Fibroblast of skin of scalp (primary cell): ENCODE measurements at regions not wholly inside any gene's neighbourhood (a gene's known extent, or its start where the extent isn't known, plus 50 kb on each side); places are given as distances from the start of the nearest gene placed in this dataset.
A peak's percentile ranks its signal among the peaks of the same experiment; 100 is the strongest.
"Not testable (repeated sequence)": the region's sequence is repeated elsewhere in the genome, so short reads cannot be mapped to it uniquely, and the experiment has no call there.

Source experiments
- DNase-seq: peaks from one replicate; pipeline ENCODE4 v3.0.0-alpha.2; 2013

DNA sequence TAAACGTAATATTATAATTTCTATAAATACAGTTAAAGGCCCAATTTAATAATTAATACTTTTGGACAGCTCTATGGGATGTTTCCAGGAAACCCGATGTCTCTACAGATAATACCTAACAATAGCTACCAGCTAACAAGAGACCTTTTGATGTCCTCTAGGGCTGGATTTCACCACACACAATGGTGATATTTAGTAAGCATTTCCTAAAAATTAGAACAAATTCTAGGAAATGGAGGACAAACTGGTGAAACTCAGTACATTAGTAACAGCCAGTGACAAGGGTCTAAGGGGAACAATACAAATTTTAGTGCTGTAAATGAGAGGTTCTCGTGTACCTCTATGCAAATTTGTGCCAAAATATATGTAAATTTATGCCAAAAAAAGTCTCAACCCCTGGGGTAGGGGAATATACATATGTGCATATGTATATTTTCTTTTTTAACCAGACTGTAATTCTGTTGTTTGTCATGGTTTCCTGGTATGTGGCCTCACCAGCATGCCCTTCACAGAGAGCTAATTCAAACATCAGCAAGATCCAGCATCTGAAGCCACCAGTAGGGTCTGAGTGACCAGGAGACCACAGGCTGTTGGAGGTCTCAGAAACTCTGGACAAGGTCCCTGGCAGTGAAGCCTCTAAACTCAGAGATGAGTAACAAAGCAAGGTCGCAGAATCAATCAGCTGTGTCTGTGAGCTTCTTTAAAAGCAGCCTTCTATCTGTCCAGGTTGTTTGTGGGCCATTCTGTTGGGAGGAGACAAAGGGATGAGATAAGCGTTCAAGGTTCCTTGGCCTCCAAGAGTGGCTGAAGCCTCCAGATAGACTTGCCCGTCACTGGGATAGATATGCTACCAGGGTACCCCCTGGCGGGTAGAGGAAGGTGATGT, 235.1 kb upstream of the RREB1 start:
- DNase-seq, result no peak

GRCh38 chr6:6873778-6874177, 234.0 kb upstream of the RREB1 start:
- no peak for DNase-seq

- DNase-seq, result peak; percentile 74
Observed at GRCh38 chr6:6875818-6876470, 231.8 kb upstream of the RREB1 start.

- DNase-seq, result not testable (repeated sequence)
Observed at GRCh38 chr6:6877792-6878191, 230.0 kb upstream of the RREB1 start.

DNA sequence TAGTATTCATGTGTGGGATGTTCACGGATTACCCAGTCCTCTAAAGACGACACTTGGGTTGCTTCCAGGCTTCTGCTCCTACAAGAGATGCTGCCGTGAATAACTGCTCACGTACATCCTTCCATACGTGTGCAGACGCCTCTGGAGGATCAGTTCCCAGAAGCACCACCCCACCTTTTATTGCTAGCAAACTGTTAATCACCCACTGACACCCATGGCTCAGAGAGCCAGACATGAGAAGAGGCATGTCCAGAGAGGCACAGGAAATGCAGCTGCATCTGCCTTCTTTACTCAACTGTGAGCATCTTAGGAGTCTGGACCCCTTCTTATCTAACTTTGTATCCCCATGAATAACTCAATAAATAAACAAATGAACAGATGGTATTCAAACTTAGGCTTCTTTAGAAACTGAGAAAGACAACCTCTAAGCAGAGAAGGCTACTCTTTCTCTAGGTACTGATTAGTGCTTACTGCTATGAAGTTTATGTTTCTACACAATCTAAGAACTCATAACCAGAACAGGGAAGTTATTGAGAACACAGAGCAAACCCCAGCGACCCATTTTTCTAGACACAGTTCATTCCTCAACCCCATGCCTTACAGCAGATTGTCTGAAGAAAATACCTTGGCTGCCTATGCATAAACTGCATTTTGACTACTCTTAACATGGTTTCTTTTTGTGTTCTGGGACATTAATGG, 228.7 kb upstream of the RREB1 start:
- no peak for DNase-seq

DNA sequence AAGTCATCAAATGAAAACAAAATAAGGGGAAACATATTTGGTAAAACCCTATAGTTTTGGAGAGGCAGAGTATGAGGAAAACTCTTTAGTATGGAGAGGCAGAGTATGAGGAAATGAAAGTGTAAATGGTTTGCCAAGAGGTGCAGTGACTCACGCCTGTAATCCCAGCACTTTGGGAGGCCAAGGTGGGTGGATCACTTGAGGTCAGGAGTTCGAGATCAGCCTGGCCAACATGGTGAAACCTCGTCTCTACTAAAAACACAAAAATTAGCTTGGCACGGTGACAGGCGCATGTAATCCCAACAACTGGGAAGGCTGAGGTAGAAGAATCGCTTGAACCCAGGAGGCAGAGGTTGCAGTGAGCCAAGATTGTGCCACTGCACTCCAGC, 228.2 kb upstream of the RREB1 start:
- not testable (repeated sequence) for DNase-seq

- DNase-seq, result no peak
Observed at GRCh38 chr6:6880745-6881437, 226.9 kb upstream of the RREB1 start.

DNA sequence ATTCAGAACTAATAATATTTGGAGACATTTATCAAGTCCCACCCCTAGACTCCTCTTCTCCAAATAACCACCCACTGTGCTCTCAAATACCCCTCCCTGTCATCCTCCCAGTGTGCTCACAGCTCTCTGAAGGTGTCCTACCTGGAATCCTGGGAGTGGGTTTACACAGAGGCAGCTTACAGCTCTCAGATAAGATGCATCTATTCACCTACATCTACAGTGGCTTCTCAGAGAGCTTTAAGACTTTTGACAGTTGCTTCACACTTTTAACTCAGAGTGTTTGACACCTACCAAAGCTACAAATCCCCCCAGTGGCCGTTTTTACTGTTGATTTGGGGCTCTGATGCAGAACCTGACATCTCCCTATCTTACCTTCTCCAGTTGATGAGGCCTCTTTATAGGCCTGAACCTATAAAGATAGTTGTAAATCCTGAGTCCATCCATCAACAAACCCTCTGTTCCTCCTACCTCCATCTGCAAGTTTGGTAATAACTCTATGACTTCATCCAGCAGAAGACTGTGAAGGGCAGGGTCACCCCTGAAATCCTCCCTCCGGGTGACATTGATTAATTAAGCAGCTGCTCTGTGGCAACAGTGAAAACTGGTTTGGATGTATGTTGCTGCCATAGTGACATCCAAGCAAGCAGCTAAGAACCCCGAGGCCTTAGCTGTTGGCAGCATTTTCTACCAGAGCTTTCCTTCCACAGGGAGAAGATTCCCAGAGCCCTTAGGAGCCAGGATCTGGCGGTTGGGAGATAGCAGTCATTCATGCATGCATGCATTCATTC, 226.1 kb upstream of the RREB1 start:
- no peak for DNase-seq

DNA sequence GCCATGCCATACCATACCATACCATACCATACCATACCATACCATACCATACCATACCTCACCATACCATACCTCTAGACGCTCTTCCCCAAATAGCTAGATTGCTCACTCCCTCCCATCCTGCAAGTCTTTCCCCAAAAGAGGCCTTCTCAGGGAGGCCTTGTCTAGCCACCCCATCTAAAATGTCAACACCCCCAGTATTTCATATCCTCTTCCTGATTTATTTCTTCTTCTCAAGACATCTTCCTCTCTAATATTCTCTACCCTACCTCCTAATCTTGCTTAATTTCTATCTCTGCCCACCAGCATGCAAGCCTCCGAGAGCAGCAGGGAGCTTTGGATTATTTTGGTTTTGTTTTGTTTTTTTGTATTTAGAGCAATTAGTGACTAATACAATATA, 225.2 kb upstream of the RREB1 start:
- DNase-seq, result no peak

- DNase-seq, result no peak
Observed at GRCh38 chr6:6883011-6883410, 224.8 kb upstream of the RREB1 start.

- no peak for DNase-seq
Observed at GRCh38 chr6:6884193-6884627, 223.6 kb upstream of the RREB1 start.

DNA sequence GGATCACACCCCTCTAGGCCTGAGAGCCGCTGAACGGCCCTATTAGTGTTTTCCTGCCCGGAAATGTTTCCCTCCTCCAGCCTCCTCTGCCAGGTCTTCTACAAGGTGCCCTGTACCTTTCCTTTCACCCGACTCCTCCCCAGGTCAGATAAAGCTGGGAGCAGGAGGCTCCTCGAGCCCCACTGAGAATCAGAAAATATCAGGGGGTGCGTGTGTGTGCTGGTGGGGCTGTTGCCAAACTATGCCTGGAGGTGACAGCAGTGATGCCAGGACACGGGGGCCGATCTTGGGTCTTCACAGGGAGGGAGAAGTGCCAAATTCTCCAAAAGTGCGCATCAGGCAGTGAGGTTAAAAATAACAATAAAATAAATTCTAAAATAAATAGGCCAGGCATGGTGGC, 222.8 kb upstream of the RREB1 start:
- DNase-seq, result no peak

- no peak for DNase-seq
Observed at GRCh38 chr6:6885521-6886170, 222.1 kb upstream of the RREB1 start.

DNA sequence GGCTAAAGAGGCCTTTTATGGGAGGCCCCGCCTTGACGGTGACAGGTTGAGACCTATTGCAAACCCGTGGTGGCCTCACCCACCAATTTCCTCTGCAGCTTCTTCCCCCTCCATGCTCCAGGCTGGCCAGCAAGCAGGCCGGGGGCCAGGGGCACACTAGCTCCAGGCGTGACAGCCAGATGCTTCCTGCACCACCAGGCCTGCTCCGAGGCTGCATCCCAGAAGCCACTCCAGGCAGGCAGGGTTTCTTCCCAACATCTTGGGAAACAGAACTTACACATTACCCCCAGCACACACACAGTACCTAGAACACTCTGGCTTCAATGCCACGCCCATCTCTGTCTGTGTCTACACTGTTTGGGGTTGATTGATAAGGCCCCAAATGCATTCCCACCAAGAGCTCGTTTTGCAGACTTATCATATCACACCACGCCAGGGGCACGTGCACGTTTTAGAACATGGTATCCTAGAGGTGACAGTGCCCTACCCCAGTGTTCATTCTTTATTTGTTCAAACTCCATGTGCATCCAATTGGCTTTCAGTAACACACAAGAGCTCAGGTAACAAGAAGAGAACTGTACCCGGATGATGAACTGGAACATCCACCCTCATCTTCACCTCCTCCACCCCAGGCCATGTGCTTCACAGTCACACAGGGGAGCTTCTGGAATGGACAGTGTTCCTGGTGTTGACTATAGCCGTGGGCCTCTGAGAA, 221.4 kb upstream of the RREB1 start:
- no peak for DNase-seq

- no peak for DNase-seq
Observed at GRCh38 chr6:6886886-6887285, 220.9 kb upstream of the RREB1 start.

GRCh38 chr6:6889601-6890000, 218.2 kb upstream of the RREB1 start:
- no peak for DNase-seq

DNA sequence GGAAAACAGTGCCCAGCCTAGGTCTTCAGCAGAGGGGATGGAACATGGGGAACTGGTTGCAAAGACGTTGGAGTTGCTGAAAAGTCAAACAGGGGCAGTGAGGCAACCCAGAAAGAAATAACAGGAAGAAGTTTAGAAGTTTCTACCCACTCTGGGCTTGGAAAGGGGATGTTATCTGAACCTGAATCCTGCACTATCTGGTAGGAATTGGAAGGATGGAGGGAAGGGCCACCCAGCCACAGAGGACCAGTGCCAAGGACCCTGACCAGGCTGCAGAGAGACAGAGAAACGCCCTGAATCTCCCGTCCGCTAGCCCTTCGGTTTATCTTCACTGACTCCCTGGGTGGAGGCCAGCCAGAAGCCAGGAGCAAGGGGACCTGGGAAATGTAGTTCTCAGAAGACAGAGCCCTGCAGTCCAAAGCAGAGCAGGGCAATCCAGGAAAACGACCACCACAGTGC, 217.3 kb upstream of the RREB1 start:
- DNase-seq, result no peak

- no peak for DNase-seq
Observed at GRCh38 chr6:6891125-6891721, 216.5 kb upstream of the RREB1 start.

GRCh38 chr6:6891949-6892461, 215.8 kb upstream of the RREB1 start:
- DNase-seq, result no peak
